Thoracic aorta (tissue), 2 donors: ENCODE measurements at regions not wholly inside any gene's neighbourhood (a gene's known extent, or its start where the extent isn't known, plus 50 kb on each side); places are given as distances from the start of the nearest gene placed in this dataset.

Experiments used
- ATAC-seq: fragments of 150-250 bp; one replicate; pipeline ENCODE4 v1.8.0; 2017; ENCODE audit warnings: low read depth; ENCODE audit not compliant: insufficient number of reproducible peaks, low FRiP score
- DNase-seq: peaks from one replicate; pipeline ENCODE4 v3.0.0-alpha.2; 2020; ENCODE audit warnings: low spot score
- H3K27ac ChIP-seq, 2 donors: fragments of 200-600 bp; sonication (generic); 1 replicate in 1 of 2; 2 replicates in 1 of 2; pipeline ENCODE4 v1.5.1; 2016; ENCODE audit warnings: mild to moderate bottlenecking in 2 of 2, moderate library complexity in 2 of 2
- H3K27me3 ChIP-seq: fragments of 200-600 bp; sonication (generic); replicated peaks from 2 replicates; pipeline ENCODE4 v1.6.0; 2016; ENCODE audit warnings: mild to moderate bottlenecking; ENCODE audit not compliant: insufficient read depth
- H3K36me3 ChIP-seq: fragments of 200-600 bp; sonication (generic); one replicate; pipeline ENCODE4 v1.5.1; 2016
- H3K4me1 ChIP-seq, 2 donors: fragments of 200-600 bp; sonication (generic); 1 replicate in 1 of 2; 2 replicates in 1 of 2; pipeline versions ENCODE4 v1.5.1 to v1.6.0; 2016; ENCODE audit warnings: low read depth in 2 of 2, mild to moderate bottlenecking in 1 of 2; ENCODE audit not compliant: control insufficient read depth in 1 of 2
- H3K4me3 ChIP-seq: fragments of 200-600 bp; sonication (generic); 2 replicates; pipeline ENCODE4 v1.5.1; 2016; ENCODE audit warnings: mild to moderate bottlenecking
- H3K9me3 ChIP-seq: fragments of 200-600 bp; sonication (generic); 2 replicates; pipeline ENCODE4 v1.5.1; 2016
- TF ChIP-seq, protein P1 (sequence below): fragments of 200-600 bp; sonication (generic); IDR thresholded peaks from one replicate; pipeline ENCODE4 v1.5.1; 2019; ENCODE audit warnings: antibody characterized with exemption

DNA sequence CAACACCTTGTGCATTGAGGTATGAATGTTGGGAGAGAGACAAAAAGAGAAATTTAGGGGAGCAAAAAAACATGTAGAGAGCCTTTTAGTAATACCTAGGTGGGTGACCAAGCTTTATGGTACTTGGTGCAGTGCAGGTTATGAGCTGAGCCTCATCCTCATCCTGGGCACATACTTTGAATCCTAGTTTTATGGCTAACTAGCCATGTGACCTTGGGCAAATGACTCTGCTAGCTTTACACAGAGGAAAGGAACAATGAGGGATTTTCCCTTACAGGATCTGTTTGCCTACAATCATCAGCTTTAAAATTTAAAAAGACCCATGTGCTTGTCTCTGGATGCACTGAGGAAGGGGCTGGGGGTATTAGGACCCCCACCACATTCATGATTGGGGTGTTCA, 187.8 kb upstream of the ISX start:
- TF ChIP-seq, protein P1, sequence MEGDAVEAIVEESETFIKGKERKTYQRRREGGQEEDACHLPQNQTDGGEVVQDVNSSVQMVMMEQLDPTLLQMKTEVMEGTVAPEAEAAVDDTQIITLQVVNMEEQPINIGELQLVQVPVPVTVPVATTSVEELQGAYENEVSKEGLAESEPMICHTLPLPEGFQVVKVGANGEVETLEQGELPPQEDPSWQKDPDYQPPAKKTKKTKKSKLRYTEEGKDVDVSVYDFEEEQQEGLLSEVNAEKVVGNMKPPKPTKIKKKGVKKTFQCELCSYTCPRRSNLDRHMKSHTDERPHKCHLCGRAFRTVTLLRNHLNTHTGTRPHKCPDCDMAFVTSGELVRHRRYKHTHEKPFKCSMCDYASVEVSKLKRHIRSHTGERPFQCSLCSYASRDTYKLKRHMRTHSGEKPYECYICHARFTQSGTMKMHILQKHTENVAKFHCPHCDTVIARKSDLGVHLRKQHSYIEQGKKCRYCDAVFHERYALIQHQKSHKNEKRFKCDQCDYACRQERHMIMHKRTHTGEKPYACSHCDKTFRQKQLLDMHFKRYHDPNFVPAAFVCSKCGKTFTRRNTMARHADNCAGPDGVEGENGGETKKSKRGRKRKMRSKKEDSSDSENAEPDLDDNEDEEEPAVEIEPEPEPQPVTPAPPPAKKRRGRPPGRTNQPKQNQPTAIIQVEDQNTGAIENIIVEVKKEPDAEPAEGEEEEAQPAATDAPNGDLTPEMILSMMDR = no peak
- no peaks in the 10 kb centered on the region for H3K4me1 ChIP-seq
- H3K27ac ChIP-seq = no peak overlapping the region
- H3K27me3 ChIP-seq = no peaks in the 10 kb centered on the region
- no peak for DNase-seq
- no peaks in the 10 kb centered on the region for H3K36me3 ChIP-seq
- no peaks in the 10 kb centered on the region for H3K9me3 ChIP-seq
- H3K4me3 ChIP-seq = no peak overlapping the region
- ATAC-seq = no peak

GRCh38 chr22:34879001-34879400, 187.0 kb upstream of the ISX start:
- no peaks in the 10 kb centered on the region for H3K9me3 ChIP-seq
- H3K27ac ChIP-seq = no peak overlapping the region
- DNase-seq (no peak), ATAC-seq (no peak)
- no peaks in the 10 kb centered on the region for H3K27me3 ChIP-seq
- H3K4me3 ChIP-seq = no peak overlapping the region
- H3K36me3 ChIP-seq = no peaks in the 10 kb centered on the region
- TF ChIP-seq, protein P1 = no peak
- H3K4me1 ChIP-seq = no peaks in the 10 kb centered on the region

GRCh38 chr22:34880662-34881061, 185.3 kb upstream of the ISX start:
- H3K27me3 ChIP-seq = no peaks in the 10 kb centered on the region
- H3K27ac ChIP-seq = no peak overlapping the region
- TF ChIP-seq, protein P1 = no peak
- H3K4me1 ChIP-seq = no peaks in the 10 kb centered on the region
- H3K4me3 ChIP-seq = no peak overlapping the region
- no peak for ATAC-seq
- DNase-seq = no peak
- no peaks in the 10 kb centered on the region for H3K36me3 ChIP-seq
- H3K9me3 ChIP-seq = no peaks in the 10 kb centered on the region

- H3K4me1 ChIP-seq = no peaks in the 10 kb centered on the region
- ATAC-seq (no peak), DNase-seq (no peak)
- no peak overlapping the region for H3K4me3 ChIP-seq
- no peaks in the 10 kb centered on the region for H3K27me3 ChIP-seq
- TF ChIP-seq, protein P1 = no peak
- no peak overlapping the region for H3K27ac ChIP-seq
- no peaks in the 10 kb centered on the region for H3K9me3 ChIP-seq
- no peaks in the 10 kb centered on the region for H3K36me3 ChIP-seq
Observed at GRCh38 chr22:34881453-34881852, 184.5 kb upstream of the ISX start.

- peaks cover 4% of the 10 kb centered on the region for H3K9me3 ChIP-seq
- H3K4me3 ChIP-seq = no peak overlapping the region
- no peaks in the 10 kb centered on the region for H3K36me3 ChIP-seq
- TF ChIP-seq, protein P1 = no peak
- no peak overlapping the region for H3K27ac ChIP-seq
- DNase-seq = no peak
- H3K4me1 ChIP-seq = no peaks in the 10 kb centered on the region
- no peaks in the 10 kb centered on the region for H3K27me3 ChIP-seq
- no peak for ATAC-seq
Observed at GRCh38 chr22:34885852-34886251, 180.1 kb upstream of the ISX start.
